ENCODE measurements at regions not wholly inside any gene's neighbourhood (a gene's known extent, or its start where the extent isn't known, plus 50 kb on each side); places are given as distances from the start of the nearest gene placed in this dataset.

DNA sequence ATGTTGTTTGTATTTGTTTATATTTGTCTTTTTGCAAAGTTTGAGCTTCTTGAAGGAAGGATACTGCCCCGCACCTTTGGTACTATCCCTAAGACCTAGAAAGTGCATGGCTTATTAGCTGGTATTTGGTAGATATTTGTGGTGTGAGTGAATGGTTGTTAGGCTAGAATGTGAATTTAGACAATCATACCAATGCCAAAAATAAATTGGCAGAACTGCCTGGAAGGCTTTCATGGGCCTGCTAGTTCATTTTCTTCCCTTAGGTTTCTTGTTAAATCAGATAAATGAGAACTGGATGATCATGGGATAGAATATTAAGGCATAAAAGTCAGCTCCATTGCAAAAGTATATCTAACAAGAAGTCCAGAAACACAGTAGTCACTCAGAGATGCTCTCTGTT is 147.5 kb upstream of the TSLP start:
- TF ChIP-seq, protein P1, sequence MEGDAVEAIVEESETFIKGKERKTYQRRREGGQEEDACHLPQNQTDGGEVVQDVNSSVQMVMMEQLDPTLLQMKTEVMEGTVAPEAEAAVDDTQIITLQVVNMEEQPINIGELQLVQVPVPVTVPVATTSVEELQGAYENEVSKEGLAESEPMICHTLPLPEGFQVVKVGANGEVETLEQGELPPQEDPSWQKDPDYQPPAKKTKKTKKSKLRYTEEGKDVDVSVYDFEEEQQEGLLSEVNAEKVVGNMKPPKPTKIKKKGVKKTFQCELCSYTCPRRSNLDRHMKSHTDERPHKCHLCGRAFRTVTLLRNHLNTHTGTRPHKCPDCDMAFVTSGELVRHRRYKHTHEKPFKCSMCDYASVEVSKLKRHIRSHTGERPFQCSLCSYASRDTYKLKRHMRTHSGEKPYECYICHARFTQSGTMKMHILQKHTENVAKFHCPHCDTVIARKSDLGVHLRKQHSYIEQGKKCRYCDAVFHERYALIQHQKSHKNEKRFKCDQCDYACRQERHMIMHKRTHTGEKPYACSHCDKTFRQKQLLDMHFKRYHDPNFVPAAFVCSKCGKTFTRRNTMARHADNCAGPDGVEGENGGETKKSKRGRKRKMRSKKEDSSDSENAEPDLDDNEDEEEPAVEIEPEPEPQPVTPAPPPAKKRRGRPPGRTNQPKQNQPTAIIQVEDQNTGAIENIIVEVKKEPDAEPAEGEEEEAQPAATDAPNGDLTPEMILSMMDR (IDR thresholded peaks at IDR 0.05; ENCODE audit: low read length) = no peak
- TF ChIP-seq EZH2 (IDR thresholded peaks at IDR 0.05; ENCODE audit: borderline replicate concordance, low read length) = no peak
